ENCODE measurements at regions not wholly inside any gene's neighbourhood (a gene's known extent, or its start where the extent isn't known, plus 50 kb on each side); places are given as distances from the start of the nearest gene placed in this dataset.

DNA sequence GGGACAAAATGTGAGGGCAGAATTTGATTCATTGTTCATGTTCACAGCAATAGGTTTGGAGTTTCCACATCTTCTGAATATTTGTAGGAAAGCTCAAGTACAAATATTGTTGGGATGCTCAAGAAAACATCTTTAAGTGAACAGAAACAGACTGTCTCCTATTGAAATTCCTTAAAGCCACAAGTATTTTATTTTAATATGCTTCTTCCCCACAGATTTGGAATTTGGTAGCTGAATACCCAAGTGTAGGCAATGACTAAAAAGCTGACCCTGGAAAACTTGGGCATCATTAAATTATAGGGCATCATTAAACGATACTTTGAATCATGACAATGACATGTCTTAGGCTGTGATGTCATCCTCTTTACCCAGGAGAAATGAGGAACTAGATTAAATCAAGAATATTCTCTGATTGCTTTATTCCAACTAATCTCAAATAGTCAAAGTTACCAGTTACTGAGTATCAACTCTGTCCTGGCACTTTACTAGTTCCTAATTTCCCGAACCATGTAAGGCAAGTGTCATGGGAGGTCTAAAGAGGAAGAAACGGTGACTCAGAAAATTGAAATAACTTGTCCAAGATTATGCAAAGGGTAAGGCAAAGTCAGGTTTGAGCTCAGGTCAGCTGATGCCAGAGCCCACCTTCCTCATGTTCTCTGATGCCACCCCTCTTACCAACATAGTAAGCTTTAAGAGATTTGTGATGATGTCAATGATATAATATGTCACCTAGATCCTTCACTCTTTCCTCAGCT, 223.1 kb upstream of the LEF1 start:
- Histone ChIP-seq H3K27ac (ENCODE audit: extremely low read depth, low read depth, low read length) (no peak overlapping the region), H3K4me1 (ENCODE audit: control insufficient read depth, insufficient read depth, low read length) (no peaks in the 10 kb centered on the region), H3K9me3 (ENCODE audit: control insufficient read depth, insufficient read depth, low read depth, low read length) (no peaks in the 10 kb centered on the region), H3K36me3 (ENCODE audit: control insufficient read depth in 2 of 2, insufficient read depth in 1 of 2, low read length in 2 of 2) (no peaks in the 10 kb centered on the region), H3K4me3 (ENCODE audit: low read depth, low read length) (no peak overlapping the region)
- CTCF ChIA-PET: interaction anchor here (0.6 kb wide), 2 partner anchors 55 to 373 kb away, joined by 3 read pairs; no protein-coding TSS in a partner anchor
- TF ChIP-seq ZNF366 (tag by site-specific recombination; conservative IDR thresholded peaks at IDR 0.05): no peak
- TF ChIP-seq ZNF791 (tag by site-specific recombination; IDR thresholded peaks at IDR 0.05): no peak
- no peak for TF ChIP-seq ZNF184 (tag by site-specific recombination; IDR thresholded peaks at IDR 0.05)
- no peak for TF ChIP-seq ZSCAN18 (tag by site-specific recombination; IDR thresholded peaks at IDR 0.05)
- no peak for TF ChIP-seq TCF7L2 (IDR thresholded peaks at IDR 0.05; ENCODE audit: borderline replicate concordance, low read depth, low read length)
- TF ChIP-seq SCRT2 (tag by site-specific recombination; IDR thresholded peaks at IDR 0.05): no peak
- TF ChIP-seq, protein P1, sequence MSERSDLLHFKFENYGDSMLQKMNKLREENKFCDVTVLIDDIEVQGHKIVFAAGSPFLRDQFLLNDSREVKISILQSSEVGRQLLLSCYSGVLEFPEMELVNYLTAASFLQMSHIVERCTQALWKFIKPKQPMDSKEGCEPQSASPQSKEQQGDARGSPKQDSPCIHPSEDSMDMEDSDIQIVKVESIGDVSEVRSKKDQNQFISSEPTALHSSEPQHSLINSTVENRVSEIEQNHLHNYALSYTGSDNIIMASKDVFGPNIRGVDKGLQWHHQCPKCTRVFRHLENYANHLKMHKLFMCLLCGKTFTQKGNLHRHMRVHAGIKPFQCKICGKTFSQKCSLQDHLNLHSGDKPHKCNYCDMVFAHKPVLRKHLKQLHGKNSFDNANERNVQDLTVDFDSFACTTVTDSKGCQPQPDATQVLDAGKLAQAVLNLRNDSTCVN (tag by site-specific recombination; optimal IDR thresholded peaks at IDR 0.05): no peak
- no peak for TF ChIP-seq ZNF530 (tag by site-specific recombination; IDR thresholded peaks at IDR 0.05; ENCODE audit: low read depth)
- no peak for TF ChIP-seq ZNF558 (tag by site-specific recombination; IDR thresholded peaks at IDR 0.05)
- no peak for TF ChIP-seq ZNF155 (tag by site-specific recombination; IDR thresholded peaks at IDR 0.05)
- TF ChIP-seq ZNF621 (tag by site-specific recombination; IDR thresholded peaks at IDR 0.05): no peak
- no peak for TF ChIP-seq ZNF701 (tag by site-specific recombination; IDR thresholded peaks at IDR 0.05)
- TF ChIP-seq, protein P2, sequence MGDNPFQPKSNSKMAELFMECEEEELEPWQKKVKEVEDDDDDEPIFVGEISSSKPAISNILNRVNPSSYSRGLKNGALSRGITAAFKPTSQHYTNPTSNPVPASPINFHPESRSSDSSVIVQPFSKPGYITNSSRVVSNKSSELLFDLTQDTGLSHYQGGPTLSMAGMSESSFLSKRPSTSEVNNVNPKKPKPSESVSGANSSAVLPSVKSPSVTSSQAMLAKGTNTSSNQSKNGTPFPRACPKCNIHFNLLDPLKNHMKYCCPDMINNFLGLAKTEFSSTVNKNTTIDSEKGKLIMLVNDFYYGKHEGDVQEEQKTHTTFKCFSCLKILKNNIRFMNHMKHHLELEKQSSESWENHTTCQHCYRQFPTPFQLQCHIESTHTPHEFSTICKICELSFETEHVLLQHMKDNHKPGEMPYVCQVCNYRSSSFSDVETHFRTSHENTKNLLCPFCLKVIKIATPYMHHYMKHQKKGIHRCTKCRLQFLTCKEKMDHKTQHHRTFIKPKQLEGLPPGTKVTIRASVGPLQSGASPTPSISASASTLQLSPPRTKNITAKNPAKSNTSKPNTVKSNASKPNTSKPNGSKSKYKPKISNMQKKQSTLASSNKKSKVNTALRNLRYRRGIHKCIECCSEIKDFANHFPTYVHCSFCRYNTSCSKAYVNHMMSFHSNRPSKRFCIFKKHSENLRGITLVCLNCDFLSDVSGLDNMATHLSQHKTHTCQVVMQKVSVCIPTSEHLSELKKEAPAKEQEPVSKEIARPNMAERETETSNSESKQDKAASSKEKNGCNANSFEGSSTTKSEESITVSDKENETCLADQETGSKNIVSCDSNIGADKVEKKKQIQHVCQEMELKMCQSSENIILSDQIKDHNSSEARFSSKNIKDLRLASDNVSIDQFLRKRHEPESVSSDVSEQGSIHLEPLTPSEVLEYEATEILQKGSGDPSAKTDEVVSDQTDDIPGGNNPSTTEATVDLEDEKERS (tag by site-specific recombination; IDR thresholded peaks at IDR 0.05): no peak
- TF ChIP-seq ZNF350 (tag by site-specific recombination; IDR thresholded peaks at IDR 0.05): no peak
- no peak for TF ChIP-seq ZNF501 (tag by site-specific recombination; IDR thresholded peaks at IDR 0.05)
- no peak for TF ChIP-seq ZNF140 (tag by site-specific recombination; IDR thresholded peaks at IDR 0.05)
- TF ChIP-seq ZNF169 (tag by site-specific recombination; IDR thresholded peaks at IDR 0.05): no peak
- TF ChIP-seq ZNF585B (tag by site-specific recombination; IDR thresholded peaks at IDR 0.05): no peak
- POLR2A ChIA-PET: no interaction called here

- H3K36me3 ChIP-seq (ENCODE audit: control insufficient read depth in 2 of 2, insufficient read depth in 1 of 2, low read length in 2 of 2): no peaks in the 10 kb centered on the region
- ChIA-PET CTCF (interaction anchor here (0.7 to 1.2 kb wide), 2 partner anchors 8 to 30 kb away, joined by 3 read pairs; no protein-coding TSS in a partner anchor), POLR2A (no interaction called here)
- H3K9me3 ChIP-seq (ENCODE audit: control insufficient read depth, insufficient read depth, low read depth, low read length): no peaks in the 10 kb centered on the region
- no peak overlapping the region for H3K4me3 ChIP-seq (ENCODE audit: low read depth, low read length)
- no peak overlapping the region for H3K27ac ChIP-seq (ENCODE audit: extremely low read depth, low read depth, low read length)
- no peaks in the 10 kb centered on the region for H3K4me1 ChIP-seq (ENCODE audit: control insufficient read depth, insufficient read depth, low read length)
- TF ChIP-seq ZNF423 (tag by site-specific recombination; IDR thresholded peaks at IDR 0.05) (no peak), BCL6B (tag by site-specific recombination; IDR thresholded peaks at IDR 0.05) (no peak), ZNF510 (tag by site-specific recombination; IDR thresholded peaks at IDR 0.05; ENCODE audit: insufficient replicate concordance) (no peak), ZFP37 (tag by site-specific recombination; IDR thresholded peaks at IDR 0.05) (no peak), ZNF274 (IDR thresholded peaks at IDR 0.05; ENCODE audit: low read length) (no peak), ZNF274 (tag by site-specific recombination; IDR thresholded peaks at IDR 0.05; ENCODE audit: borderline replicate concordance) (no peak), ZNF585B (tag by site-specific recombination; IDR thresholded peaks at IDR 0.05) (no peak), ZNF558 (tag by site-specific recombination; IDR thresholded peaks at IDR 0.05) (no peak)
- TF ChIP-seq, protein P3, sequence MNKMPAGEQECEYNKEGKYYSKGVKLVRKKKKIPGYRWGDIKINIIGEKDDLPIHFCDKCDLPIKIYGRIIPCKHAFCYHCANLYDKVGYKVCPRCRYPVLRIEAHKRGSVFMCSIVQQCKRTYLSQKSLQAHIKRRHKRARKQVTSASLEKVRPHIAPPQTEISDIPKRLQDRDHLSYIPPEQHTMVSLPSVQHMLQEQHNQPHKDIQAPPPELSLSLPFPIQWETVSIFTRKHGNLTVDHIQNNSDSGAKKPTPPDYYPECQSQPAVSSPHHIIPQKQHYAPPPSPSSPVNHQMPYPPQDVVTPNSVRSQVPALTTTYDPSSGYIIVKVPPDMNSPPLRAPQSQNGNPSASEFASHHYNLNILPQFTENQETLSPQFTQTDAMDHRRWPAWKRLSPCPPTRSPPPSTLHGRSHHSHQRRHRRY (tag by site-specific recombination; IDR thresholded peaks at IDR 0.05): no peak
These were observed 216.3 kb upstream of the LEF1 start for GRCh38 chr4:108385076-108385475.
